Prostate gland (tissue), 2 donors: ENCODE measurements at regions not wholly inside any gene's neighbourhood (a gene's known extent, or its start where the extent isn't known, plus 50 kb on each side); places are given as distances from the start of the nearest gene placed in this dataset.

Experiments used
- CTCF ChIP-seq, 4 experiments: fragments of 200-600 bp in 2 of 4; fragments of 450-650 bp in 2 of 4; sonication (generic) in 2 of 4; IDR thresholded peaks; 1 replicate in 3 of 4; 2 replicates in 1 of 4; pipeline ENCODE4 v1.5.1; 2016 to 2019; ENCODE audit warnings: antibody characterized with exemption in 4 of 4, mild to moderate bottlenecking in 2 of 4, moderate library complexity in 2 of 4
- POLR2A ChIP-seq: fragments of 450-650 bp; IDR thresholded peaks from one replicate; pipeline ENCODE4 v1.6.1; 2016; ENCODE audit warnings: antibody characterized with exemption, mild to moderate bottlenecking

DNA sequence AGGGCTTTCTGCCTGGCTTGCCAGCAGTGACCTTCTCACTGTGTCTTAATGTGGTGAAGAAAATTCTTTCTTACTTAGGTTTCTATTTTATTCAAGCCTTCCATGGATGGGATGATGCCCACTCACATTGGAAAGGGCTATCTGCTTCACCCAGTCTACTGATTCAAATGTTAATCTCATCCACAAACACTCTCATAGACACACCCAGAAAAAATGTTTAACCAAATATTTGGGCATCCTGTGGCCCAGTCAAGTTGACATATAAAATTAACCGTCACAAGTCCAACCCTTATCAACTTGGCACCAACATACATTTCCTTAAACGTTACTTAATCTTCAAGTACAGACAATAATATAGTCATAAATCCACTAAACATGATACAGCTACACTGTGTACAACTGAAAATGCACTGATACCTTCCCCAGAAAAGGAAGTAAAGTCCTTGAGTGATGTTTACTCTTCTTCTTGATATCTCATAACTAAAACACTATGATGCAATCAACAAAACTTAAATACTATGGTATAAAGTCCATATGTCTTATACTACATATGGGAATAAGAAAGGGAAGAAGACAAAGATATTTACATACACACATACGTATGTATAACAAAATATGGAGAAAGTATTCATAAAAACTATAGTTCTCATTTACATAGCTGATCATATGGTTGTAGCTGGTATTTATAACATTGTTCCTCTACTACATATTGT, 394.7 kb upstream of the NOVA1 start:
- no peak for TF ChIP-seq CTCF (IDR thresholded peaks at IDR 0.05)
- no peak for TF ChIP-seq POLR2A
